Upper lobe of left lung (tissue), 4 donors: ENCODE measurements at regions not wholly inside any gene's neighbourhood (a gene's known extent, or its start where the extent isn't known, plus 50 kb on each side); places are given as distances from the start of the nearest gene placed in this dataset.

Source experiments
- EP300 ChIP-seq, 4 donors: sonication (generic); formaldehyde crosslinking; IDR thresholded peaks; one replicate each; pipeline ENCODE4 v1.5.1; 2017; ENCODE audit warnings: antibody characterized with exemption in 4 of 4, control low read depth in 2 of 4
- POLR2A ChIP-seq, 4 donors: fragments of 450-650 bp; IDR thresholded peaks; one replicate each; pipeline ENCODE4 v1.5.1; 2016 to 2017; ENCODE audit warnings: antibody characterized with exemption in 4 of 4, mild to moderate bottlenecking in 2 of 4
- TF ChIP-seq, protein P1 (sequence below), 6 experiments: fragments of 450-650 bp in 4 of 6; fragments of 200-600 bp in 2 of 6; sonication (generic) in 2 of 6; IDR thresholded peaks; one replicate each; pipeline ENCODE4 v1.5.1; 2016 to 2019; ENCODE audit warnings: antibody characterized with exemption in 6 of 6

DNA sequence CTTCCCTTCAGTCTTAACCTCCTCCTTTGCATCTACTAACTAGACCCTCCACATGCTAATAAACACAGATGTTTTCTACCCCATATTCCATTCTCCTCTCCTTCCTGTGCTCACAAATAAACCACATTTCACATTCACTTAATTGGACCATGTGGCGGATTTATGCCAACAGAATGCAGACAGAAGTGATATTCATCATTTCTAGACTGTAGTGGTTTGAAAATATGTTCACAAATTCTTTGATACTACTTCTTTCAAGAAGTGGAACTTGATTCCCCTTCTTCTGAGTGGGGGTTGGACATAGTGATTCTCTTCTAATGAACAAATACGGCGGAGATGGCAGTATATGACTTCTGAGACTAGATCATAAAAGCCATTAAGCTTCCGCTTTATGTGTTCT is 73.5 kb upstream of the SPTBN1 start:
- TF ChIP-seq, protein P1, sequence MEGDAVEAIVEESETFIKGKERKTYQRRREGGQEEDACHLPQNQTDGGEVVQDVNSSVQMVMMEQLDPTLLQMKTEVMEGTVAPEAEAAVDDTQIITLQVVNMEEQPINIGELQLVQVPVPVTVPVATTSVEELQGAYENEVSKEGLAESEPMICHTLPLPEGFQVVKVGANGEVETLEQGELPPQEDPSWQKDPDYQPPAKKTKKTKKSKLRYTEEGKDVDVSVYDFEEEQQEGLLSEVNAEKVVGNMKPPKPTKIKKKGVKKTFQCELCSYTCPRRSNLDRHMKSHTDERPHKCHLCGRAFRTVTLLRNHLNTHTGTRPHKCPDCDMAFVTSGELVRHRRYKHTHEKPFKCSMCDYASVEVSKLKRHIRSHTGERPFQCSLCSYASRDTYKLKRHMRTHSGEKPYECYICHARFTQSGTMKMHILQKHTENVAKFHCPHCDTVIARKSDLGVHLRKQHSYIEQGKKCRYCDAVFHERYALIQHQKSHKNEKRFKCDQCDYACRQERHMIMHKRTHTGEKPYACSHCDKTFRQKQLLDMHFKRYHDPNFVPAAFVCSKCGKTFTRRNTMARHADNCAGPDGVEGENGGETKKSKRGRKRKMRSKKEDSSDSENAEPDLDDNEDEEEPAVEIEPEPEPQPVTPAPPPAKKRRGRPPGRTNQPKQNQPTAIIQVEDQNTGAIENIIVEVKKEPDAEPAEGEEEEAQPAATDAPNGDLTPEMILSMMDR (IDR thresholded peaks at IDR 0.05), result no peak
- TF ChIP-seq POLR2A (IDR thresholded peaks at IDR 0.05), result no peak
- TF ChIP-seq EP300 (IDR thresholded peaks at IDR 0.05), result no peak
